NCI-H82 (cell line): ENCODE measurements at regions not wholly inside any gene's neighbourhood (a gene's known extent, or its start where the extent isn't known, plus 50 kb on each side); places are given as distances from the start of the nearest gene placed in this dataset.
A peak's percentile ranks its signal among the peaks of the same experiment; 100 is the strongest.

Experiments used
- DNase-seq: peaks from one replicate; lab custom pipeline; 2025; lab: John Stamatoyannopoulos, UW

DNA sequence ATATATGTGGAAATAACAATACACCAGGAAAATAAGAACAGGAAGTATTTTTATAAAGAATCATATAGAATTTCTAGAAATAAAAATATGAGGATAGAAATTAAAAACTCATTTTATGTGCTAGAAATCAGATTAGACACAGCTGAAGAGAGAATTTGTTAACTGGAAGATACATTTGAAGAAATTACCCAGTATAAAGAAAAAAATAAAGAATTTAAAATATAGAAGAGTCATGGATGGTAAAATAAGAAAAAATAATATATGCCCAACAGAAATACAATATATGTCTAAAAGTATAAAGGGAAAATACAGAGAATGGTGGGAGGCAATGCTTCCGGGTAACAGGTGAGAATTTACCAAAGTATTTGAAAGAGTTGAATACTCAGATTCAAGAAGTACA, 539.9 kb downstream of the NR4A2 start:
- no peak for DNase-seq

- DNase-seq: no peak
Measured at GRCh38 chr2:155770516-155770915, 562.0 kb downstream of the NR4A2 start.

DNA sequence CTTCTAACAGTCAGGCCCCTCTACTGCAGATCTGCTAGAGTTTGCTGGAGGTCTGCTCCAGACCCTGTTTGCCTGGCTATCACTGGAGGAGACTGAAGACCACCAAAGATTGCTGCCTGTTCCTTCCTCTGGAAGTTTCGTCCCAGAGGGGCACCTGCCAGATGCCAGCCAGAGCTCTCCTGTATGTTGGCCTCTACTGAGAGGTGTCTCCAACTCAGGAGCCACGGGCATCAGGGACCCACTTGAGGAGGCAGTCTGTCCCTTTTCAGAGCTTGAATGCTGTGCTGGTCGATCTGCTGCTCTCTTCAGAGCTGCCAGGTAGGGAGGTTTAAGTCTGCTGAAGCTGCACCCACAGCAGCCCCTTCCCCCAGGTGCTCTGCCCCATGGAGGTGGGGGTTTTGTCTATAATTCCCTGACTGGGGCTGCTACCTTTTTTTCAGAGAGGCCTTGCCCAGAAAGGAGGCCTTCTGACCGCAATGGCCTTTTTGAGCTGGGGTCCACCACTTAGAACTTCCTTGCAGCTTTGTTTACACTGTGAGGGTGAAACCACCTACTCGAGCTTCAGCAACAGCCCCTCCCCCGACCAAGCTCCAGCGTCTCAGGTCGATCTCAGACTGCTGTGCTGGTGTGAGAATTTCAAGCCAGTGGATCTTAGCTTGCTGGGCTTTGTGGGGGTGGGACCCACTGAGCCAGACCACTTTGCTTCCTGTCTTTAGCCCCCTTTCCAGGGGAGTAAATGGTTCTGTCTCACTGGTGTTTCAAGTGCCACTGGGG, 566.0 kb downstream of the NR4A2 start:
- no peak for DNase-seq

- DNase-seq: no peak
Measured at GRCh38 chr2:155755481-155755880, 577.0 kb downstream of the NR4A2 start.

DNA sequence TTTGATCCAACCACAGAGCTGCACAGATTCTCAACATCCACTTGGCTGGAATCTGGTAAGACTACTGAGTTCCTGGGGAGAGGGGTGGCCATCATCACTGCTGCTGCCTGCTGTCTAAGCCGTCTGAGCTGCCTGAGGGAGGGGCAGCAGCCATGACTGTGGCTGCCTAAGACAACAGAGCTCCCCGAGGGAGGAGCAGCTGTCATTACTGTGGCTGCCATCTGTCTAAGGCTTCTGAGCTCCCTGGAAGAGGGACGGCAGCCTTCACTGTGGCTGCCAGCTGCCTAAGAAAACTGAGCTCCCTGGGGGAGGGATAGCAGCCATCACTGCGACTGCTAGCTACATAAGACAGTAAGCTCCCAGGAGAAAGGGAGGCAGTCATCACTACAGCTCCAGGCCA, 584.4 kb downstream of the NR4A2 start:
- peak; percentile 99 for DNase-seq

DNA sequence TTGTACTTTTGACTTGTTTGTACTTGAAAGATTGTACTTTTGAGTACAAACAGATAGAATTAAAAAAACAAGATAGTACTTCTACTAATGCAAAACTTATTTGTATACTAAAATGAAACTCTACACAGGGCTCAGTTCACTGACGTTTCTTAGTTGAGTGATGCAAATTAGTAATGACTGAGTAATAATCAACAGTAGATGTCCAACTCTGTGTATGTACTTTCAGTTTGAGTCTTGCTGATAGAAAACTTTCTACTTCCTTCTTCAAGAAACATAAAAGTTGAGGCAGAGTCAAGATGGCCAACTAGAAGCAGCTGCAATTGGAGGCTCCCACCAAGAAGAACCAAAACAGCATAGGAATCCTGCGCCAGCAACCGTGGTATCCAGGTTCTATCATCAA, 585.0 kb downstream of the NR4A2 start:
- DNase-seq: no peak

GRCh38 chr2:155733091-155733853, 599.2 kb downstream of the NR4A2 start:
- DNase-seq: peak; percentile 98

DNA sequence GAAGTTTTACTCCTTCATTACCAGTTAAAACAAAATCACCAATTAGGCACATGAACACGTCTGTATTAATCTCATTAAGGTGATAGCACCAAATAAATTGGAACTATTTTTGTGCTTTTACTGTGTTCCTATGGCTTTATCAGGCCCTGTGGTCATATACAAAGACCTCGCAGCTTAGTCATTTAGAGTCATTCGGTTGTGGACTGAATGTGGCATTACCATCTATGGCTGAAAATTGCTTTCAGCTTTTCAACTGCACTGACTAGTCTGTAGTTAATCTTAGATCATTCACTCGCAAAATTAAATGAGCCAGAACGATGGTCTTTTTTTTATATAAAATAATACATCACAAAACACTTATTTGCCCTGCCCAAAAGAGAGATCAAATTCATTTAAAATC, 601.7 kb downstream of the NR4A2 start:
- no peak for DNase-seq

- DNase-seq: no peak
Measured at GRCh38 chr2:155727187-155727895, 605.2 kb downstream of the NR4A2 start.

DNA sequence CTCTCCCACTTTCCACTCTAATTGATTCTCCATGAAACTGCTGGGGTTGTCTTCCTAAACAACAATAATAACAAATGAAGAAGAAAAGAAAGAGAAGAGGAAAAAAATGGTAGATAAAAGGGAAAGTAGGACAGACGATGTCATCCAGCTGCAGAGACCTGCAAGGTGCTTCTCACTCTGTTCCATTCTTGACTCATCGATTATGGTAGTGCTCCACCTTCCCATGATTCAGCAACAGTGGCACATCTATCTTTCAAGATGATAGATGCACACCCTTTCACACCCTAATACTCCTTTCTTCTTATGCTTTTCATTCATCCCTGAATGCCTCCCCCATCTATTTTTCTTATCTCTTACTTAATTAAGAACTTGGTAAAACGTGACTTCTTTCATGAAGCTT, 610.2 kb downstream of the NR4A2 start:
- no peak for DNase-seq

DNA sequence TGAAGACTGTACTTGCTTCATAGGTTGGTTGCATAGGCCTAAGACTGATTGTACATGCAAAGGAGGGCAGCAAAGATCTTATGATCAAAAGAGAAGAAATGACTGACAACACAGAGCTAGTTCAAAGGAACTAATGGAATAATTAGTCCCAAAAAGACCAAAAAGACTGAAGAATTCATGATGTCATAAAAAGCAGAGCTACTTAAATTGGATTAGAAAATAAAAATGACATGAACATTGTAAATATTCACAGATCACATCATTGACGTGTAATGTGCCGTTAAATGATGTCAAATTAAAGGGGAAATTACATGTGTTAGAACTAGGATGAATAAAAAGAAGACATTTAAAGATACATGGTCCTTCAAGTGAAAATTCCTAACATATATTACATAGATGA, 616.8 kb downstream of the NR4A2 start:
- DNase-seq: no peak

DNA sequence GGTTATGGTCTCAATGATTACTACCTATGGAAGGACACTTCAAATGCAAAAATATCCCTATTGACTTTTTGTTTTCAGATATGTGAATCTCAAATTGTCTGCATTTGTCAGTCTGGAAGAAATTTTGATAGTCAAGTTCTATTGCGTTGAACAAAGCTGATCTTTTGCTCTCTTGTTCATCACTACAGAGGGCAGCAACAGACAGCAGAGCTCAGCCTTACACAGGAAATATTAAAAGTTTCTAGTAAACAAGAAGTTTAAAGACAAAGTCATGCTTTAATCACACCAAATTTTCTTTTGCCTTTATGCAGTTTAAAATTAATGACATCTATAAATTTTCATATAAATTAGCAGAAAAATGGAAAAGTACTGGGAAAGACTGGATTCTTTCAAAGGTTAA, 617.5 kb downstream of the NR4A2 start:
- no peak for DNase-seq

GRCh38 chr2:155708071-155708470, 624.5 kb downstream of the NR4A2 start:
- peak; percentile 59 for DNase-seq

DNA sequence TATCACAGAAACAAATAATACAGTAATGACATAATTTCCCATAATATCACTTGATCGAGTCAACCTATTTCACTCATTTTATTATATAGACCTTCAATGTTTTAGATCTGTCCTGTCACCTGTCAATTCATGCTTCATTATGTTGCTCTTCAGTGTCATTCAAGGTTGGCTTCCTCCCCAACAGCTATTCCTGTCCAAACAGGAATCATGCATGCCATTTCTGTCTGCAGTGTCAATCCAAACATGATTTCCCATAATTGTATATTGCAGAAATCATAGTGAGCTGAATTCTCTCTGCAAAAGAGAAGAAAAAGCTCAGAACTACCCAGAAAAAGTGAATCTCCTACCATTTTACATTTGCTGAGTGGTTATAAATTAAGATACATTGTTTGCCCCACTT, 628.6 kb downstream of the NR4A2 start:
- DNase-seq: no peak

GRCh38 chr2:155703048-155703447, 629.5 kb downstream of the NR4A2 start:
- DNase-seq: no peak

DNA sequence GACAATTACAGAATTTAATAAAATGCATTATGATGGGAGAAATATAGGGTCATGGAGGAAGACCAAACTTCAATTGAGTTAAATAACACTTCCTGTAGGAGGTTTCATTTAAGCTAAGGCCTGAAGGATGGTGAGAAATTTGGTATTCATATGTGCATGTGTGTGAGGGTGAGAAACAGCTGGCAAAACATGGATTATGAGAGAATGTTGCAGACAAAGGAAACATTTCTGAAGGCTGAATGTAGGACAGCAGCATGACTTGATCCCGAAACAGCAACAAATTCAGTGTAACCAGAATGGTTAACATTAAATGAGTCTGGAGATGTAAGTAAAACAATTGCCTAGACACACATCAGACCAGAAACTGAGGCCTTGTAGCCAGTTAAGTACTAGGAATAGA, 630.8 kb downstream of the NR4A2 start:
- no peak for DNase-seq

- DNase-seq: no peak
Measured at GRCh38 chr2:155696571-155696970, 636.0 kb downstream of the NR4A2 start.

GRCh38 chr2:155695505-155695904, 637.0 kb downstream of the NR4A2 start:
- DNase-seq: no peak

GRCh38 chr2:155692856-155693255, 639.7 kb downstream of the NR4A2 start:
- no peak for DNase-seq

DNA sequence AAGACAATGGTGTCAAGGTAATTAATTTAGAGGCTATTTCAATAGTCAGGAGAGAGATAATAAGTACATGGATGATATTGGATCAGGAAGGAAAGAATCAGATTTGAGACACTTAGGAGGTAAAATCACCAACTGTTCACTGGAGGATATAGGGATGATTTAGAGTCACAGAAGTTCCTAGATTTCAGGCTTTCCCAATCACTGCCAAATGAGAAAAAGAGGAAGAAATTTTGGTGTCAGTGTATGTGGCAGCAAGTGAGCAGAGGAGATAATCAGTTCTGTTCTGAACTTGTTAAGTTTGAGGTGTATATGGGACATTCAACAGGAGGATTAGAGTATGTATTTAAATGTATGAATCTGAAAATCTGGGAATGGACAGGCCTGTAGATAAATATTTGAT, 640.4 kb downstream of the NR4A2 start:
- DNase-seq: no peak

DNA sequence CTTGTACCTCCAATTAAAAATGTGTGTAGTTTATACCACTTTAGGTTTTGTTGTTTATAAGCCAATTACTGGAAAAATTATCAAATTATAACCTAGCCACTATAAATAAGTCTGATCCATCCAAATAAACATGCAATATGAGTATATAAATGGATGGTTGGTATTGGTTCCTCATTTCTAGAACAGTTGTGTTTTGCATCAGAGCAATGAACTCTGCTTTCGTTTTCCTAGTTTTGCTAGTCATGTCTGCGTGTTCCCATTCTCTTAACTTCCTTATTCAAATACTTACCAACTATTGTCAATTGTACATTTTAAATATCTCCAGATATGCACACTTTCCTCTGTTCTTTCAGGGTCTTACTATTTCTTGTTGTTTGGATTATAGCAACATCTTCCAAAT, 641.7 kb downstream of the NR4A2 start:
- no peak for DNase-seq

- no peak for DNase-seq
Measured at GRCh38 chr2:155689791-155690190, 642.7 kb downstream of the NR4A2 start.

DNA sequence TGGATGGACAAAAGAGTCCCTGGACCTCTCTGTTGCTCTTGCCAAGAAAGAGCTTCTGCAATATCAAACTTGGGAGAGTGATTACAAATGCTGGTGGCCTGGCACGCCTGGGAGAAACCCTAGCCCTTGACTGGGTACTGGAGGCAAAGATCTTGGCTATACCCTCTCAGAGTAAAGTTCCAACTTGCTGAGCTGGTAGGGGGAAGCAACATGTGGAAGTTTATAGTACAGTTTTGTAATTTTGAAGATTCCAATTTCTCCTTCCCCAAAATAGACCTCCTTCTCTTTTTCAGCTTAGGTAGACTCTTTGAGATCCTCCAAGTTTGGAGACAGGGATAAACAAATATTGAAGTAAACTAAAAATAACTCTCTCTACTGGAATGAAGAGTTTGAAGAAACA, 645.3 kb downstream of the NR4A2 start:
- DNase-seq: no peak
